Epithelial cell of prostate (primary cell): ENCODE measurements at regions not wholly inside any gene's neighbourhood (a gene's known extent, or its start where the extent isn't known, plus 50 kb on each side); places are given as distances from the start of the nearest gene placed in this dataset.
A peak's percentile ranks its signal among the peaks of the same experiment; 100 is the strongest.
"Not testable (repeated sequence)": the region's sequence is repeated elsewhere in the genome, so short reads cannot be mapped to it uniquely, and the experiment has no call there.

Experiments used
- DNase-seq: peaks from one replicate; pipeline ENCODE4 v3.0.0-alpha.2; 2011; ENCODE audit warnings: low read depth, low spot score
- H3K27ac ChIP-seq: fragments of 450-650 bp; 2 replicates; pipeline ENCODE4 v1.5.1; 2017; ENCODE audit warnings: mild to moderate bottlenecking

- H3K27ac ChIP-seq: peak overlapping the region; percentile 79
- DNase-seq: no peak
Observed at GRCh38 chr18:3328532-3328931, 66.6 kb downstream of the MYL12B start.

GRCh38 chr18:3329471-3329870 lies 67.5 kb downstream of the MYL12B start:
- no peak for DNase-seq
- peak overlapping the region; percentile 79 for H3K27ac ChIP-seq

- DNase-seq: no peak
- H3K27ac ChIP-seq: peak overlapping the region; percentile 79
Observed at GRCh38 chr18:3329872-3330271, 67.9 kb downstream of the MYL12B start.

- no peak for DNase-seq
- H3K27ac ChIP-seq: peak overlapping the region; percentile 79
Observed at GRCh38 chr18:3330622-3331021, 68.7 kb downstream of the MYL12B start.

- no peak for DNase-seq
- H3K27ac ChIP-seq: no peak overlapping the region
Observed at GRCh38 chr18:3332376-3332775, 70.4 kb downstream of the MYL12B start.

- DNase-seq: no peak
- H3K27ac ChIP-seq: no peak overlapping the region
Observed at GRCh38 chr18:3333056-3333720, 71.3 kb downstream of the MYL12B start.

GRCh38 chr18:3333721-3334386 lies 71.9 kb downstream of the MYL12B start:
- H3K27ac ChIP-seq: no peak overlapping the region
- no peak for DNase-seq

- DNase-seq: no peak
- H3K27ac ChIP-seq: no peak overlapping the region
Observed at GRCh38 chr18:3340015-3340681, 78.2 kb downstream of the MYL12B start.

- no peak overlapping the region for H3K27ac ChIP-seq
- DNase-seq: no peak
Observed at GRCh38 chr18:3340682-3341097, 78.8 kb downstream of the MYL12B start.

- no peak for DNase-seq
- H3K27ac ChIP-seq: no peak overlapping the region
Observed at GRCh38 chr18:3342628-3343027, 80.7 kb downstream of the MYL12B start.

GRCh38 chr18:3345452-3345851 lies 83.5 kb downstream of the MYL12B start:
- H3K27ac ChIP-seq: peak overlapping the region; percentile 55
- no peak for DNase-seq

- peak; percentile 77 for DNase-seq
- peak overlapping the region; percentile 55 for H3K27ac ChIP-seq
Observed at GRCh38 chr18:3345885-3346284, 84.0 kb downstream of the MYL12B start.

- peak overlapping the region; percentile 55 for H3K27ac ChIP-seq
- no peak for DNase-seq
Observed at GRCh38 chr18:3346487-3346886, 84.6 kb downstream of the MYL12B start.

GRCh38 chr18:3347286-3347803 lies 85.4 kb downstream of the MYL12B start:
- no peak for DNase-seq
- H3K27ac ChIP-seq: no peak overlapping the region

- H3K27ac ChIP-seq: no peak overlapping the region
- DNase-seq: no peak
Observed at GRCh38 chr18:3348176-3348575, 86.2 kb downstream of the MYL12B start.

- DNase-seq, H3K27ac ChIP-seq: not testable (repeated sequence)
Observed at GRCh38 chr18:3349046-3349841, 87.3 kb downstream of the MYL12B start.

GRCh38 chr18:3350021-3350420 lies 88.1 kb downstream of the MYL12B start:
- DNase-seq: no peak
- H3K27ac ChIP-seq: peak overlapping the region; percentile 80

GRCh38 chr18:3350566-3351527 lies 88.9 kb downstream of the MYL12B start:
- peak; percentile 85 for DNase-seq
- peak overlapping the region; percentile 80 for H3K27ac ChIP-seq

GRCh38 chr18:3354506-3354905 lies 92.6 kb downstream of the MYL12B start:
- no peak for DNase-seq

More at GRCh38 chr18:3354506-3354905, 92.6 kb downstream of the MYL12B start:
- H3K27ac ChIP-seq: no peak overlapping the region
